HL-60/S4 (cell line): ENCODE measurements at regions not wholly inside any gene's neighbourhood (a gene's known extent, or its start where the extent isn't known, plus 50 kb on each side); places are given as distances from the start of the nearest gene placed in this dataset.

Experiments
- in situ Hi-C: fragments of 300-500 bp; cut with MboI; formaldehyde crosslinking; loops from 2 replicates; pipeline ENCODE4 v1.14.3; 2022; ENCODE audit warnings: low sequenced_read_pairs

- in situ Hi-C loops, result loop anchor here (25.0 kb wide), 1 partner anchor 512 kb away; no protein-coding TSS in a partner anchor
Observed at GRCh38 chr10:24000271-24000813, 208.6 kb upstream of the KIAA1217 start.

- in situ Hi-C loops, result loop anchor here (25.0 kb wide), 1 partner anchor 506 kb away; no protein-coding TSS in a partner anchor
Observed at GRCh38 chr10:24006741-24007140, 202.2 kb upstream of the KIAA1217 start.

GRCh38 chr10:24007359-24007758 is 201.6 kb upstream of the KIAA1217 start:
- in situ Hi-C loops, result loop anchor here (25.0 kb wide), 1 partner anchor 505 kb away; no protein-coding TSS in a partner anchor

GRCh38 chr10:24008164-24009091 is 200.5 kb upstream of the KIAA1217 start:
- in situ Hi-C loops, result loop anchor here (25.0 kb wide), 1 partner anchor 504 kb away; no protein-coding TSS in a partner anchor

GRCh38 chr10:24009115-24009514 is 199.8 kb upstream of the KIAA1217 start:
- in situ Hi-C loops, result loop anchor here (25.0 kb wide), 1 partner anchor 503 kb away; no protein-coding TSS in a partner anchor

- in situ Hi-C loops, result loop anchor here (25.0 kb wide), 1 partner anchor 503 kb away; no protein-coding TSS in a partner anchor
Observed at GRCh38 chr10:24009736-24010135, 199.2 kb upstream of the KIAA1217 start.

GRCh38 chr10:24010436-24010970 is 198.4 kb upstream of the KIAA1217 start:
- in situ Hi-C loops, result loop anchor here (25.0 kb wide), 1 partner anchor 502 kb away; no protein-coding TSS in a partner anchor

GRCh38 chr10:24012249-24012803 is 196.6 kb upstream of the KIAA1217 start:
- in situ Hi-C loops, result loop anchor here (25.0 kb wide), 1 partner anchor 500 kb away; no protein-coding TSS in a partner anchor

GRCh38 chr10:24027107-24027506 is 181.8 kb upstream of the KIAA1217 start:
- in situ Hi-C loops, result no loop called here

GRCh38 chr10:24034571-24034970 is 174.4 kb upstream of the KIAA1217 start:
- in situ Hi-C loops, result no loop called here

- in situ Hi-C loops, result no loop called here
Observed at GRCh38 chr10:24035761-24036160, 173.2 kb upstream of the KIAA1217 start.

- in situ Hi-C loops, result no loop called here
Observed at GRCh38 chr10:24039315-24039714, 169.6 kb upstream of the KIAA1217 start.

GRCh38 chr10:24039897-24040296 is 169.0 kb upstream of the KIAA1217 start:
- in situ Hi-C loops, result no loop called here

- in situ Hi-C loops, result no loop called here
Observed at GRCh38 chr10:24041034-24041433, 167.9 kb upstream of the KIAA1217 start.

GRCh38 chr10:24041834-24042233 is 167.1 kb upstream of the KIAA1217 start:
- in situ Hi-C loops, result no loop called here

- in situ Hi-C loops, result no loop called here
Observed at GRCh38 chr10:24042884-24043283, 166.1 kb upstream of the KIAA1217 start.

GRCh38 chr10:24046060-24046459 is 162.9 kb upstream of the KIAA1217 start:
- in situ Hi-C loops, result no loop called here

- in situ Hi-C loops, result no loop called here
Observed at GRCh38 chr10:24047176-24047575, 161.8 kb upstream of the KIAA1217 start.

- in situ Hi-C loops, result no loop called here
Observed at GRCh38 chr10:24054421-24054820, 154.5 kb upstream of the KIAA1217 start.

- in situ Hi-C loops, result no loop called here
Observed at GRCh38 chr10:24080207-24080606, 128.7 kb upstream of the KIAA1217 start.
